ENCODE measurements at regions not wholly inside any gene's neighbourhood (a gene's known extent, or its start where the extent isn't known, plus 50 kb on each side); places are given as distances from the start of the nearest gene placed in this dataset.

- Histone ChIP-seq H3K27me3 (no peaks in the 10 kb centered on the region), H3K36me3 (ENCODE audit: low read depth, missing control alignments) (no peaks in the 10 kb centered on the region), H3K27ac (no peak overlapping the region), H3K4me1 (no peaks in the 10 kb centered on the region), H3K9me3 (no peaks in the 10 kb centered on the region), H3K4me3 (no peak overlapping the region)
- intact Hi-C loops (cut with DNase I; ENCODE audit: low total_unique reads) = no loop called here
- WGBS, 2 donors = 66 to 73% methylated on average over 11 of the region's 11 CpGs
- DNase-seq = no peak
- no peak for TF ChIP-seq POLR2A (IDR thresholded peaks at IDR 0.05)
- TF ChIP-seq CTCF (IDR thresholded peaks at IDR 0.05) = no peak
Observed at GRCh38 chr2:16262526-16263178, 322.3 kb downstream of the MYCN start.

- no peaks in the 10 kb centered on the region for H3K9me3 ChIP-seq
- no peaks in the 10 kb centered on the region for H3K27me3 ChIP-seq
- H3K36me3 ChIP-seq (ENCODE audit: low read depth, missing control alignments) = no peaks in the 10 kb centered on the region
- H3K27ac ChIP-seq = no peak overlapping the region
- intact Hi-C loops (cut with DNase I; ENCODE audit: low total_unique reads) = no loop called here
- DNase-seq = no peak
- TF ChIP-seq POLR2A (IDR thresholded peaks at IDR 0.05) (no peak), CTCF (IDR thresholded peaks at IDR 0.05) (no peak)
- no peaks in the 10 kb centered on the region for H3K4me1 ChIP-seq
- 83 to 93% methylated on average over 2 of the region's 2 CpGs for WGBS, 2 donors
- no peak overlapping the region for H3K4me3 ChIP-seq
Observed at GRCh38 chr2:16261791-16262190, 321.4 kb downstream of the MYCN start.

GRCh38 chr2:16261071-16261470, 320.7 kb downstream of the MYCN start:
- H3K4me3 ChIP-seq = no peak overlapping the region
- 95 to 100% methylated on average over 3 of the region's 3 CpGs for WGBS, 2 donors

GRCh38 chr2:16260041-16260830, 319.9 kb downstream of the MYCN start:
- no peaks in the 10 kb centered on the region for H3K9me3 ChIP-seq
- DNase-seq = no peak
- TF ChIP-seq POLR2A (IDR thresholded peaks at IDR 0.05) (no peak), CTCF (IDR thresholded peaks at IDR 0.05) (no peak)
- 76 to 77% methylated on average over 9 of the region's 9 CpGs for WGBS, 2 donors
- no peak overlapping the region for H3K27ac ChIP-seq
- intact Hi-C loops (cut with DNase I; ENCODE audit: low total_unique reads) = no loop called here
- H3K27me3 ChIP-seq = no peaks in the 10 kb centered on the region
- no peak overlapping the region for H3K4me3 ChIP-seq
- H3K4me1 ChIP-seq = no peaks in the 10 kb centered on the region
- H3K36me3 ChIP-seq (ENCODE audit: low read depth, missing control alignments) = no peaks in the 10 kb centered on the region

More at GRCh38 chr2:16261071-16261470, 320.7 kb downstream of the MYCN start:
- DNase-seq = no peak
- Histone ChIP-seq H3K9me3 (no peaks in the 10 kb centered on the region), H3K4me1 (no peaks in the 10 kb centered on the region), H3K36me3 (ENCODE audit: low read depth, missing control alignments) (no peaks in the 10 kb centered on the region), H3K27me3 (no peaks in the 10 kb centered on the region), H3K27ac (no peak overlapping the region)
- intact Hi-C loops (cut with DNase I; ENCODE audit: low total_unique reads) = no loop called here
- TF ChIP-seq POLR2A (IDR thresholded peaks at IDR 0.05) (no peak), CTCF (IDR thresholded peaks at IDR 0.05) (no peak)
